ENCODE measurements at regions not wholly inside any gene's neighbourhood (a gene's known extent, or its start where the extent isn't known, plus 50 kb on each side); places are given as distances from the start of the nearest gene placed in this dataset.

DNA sequence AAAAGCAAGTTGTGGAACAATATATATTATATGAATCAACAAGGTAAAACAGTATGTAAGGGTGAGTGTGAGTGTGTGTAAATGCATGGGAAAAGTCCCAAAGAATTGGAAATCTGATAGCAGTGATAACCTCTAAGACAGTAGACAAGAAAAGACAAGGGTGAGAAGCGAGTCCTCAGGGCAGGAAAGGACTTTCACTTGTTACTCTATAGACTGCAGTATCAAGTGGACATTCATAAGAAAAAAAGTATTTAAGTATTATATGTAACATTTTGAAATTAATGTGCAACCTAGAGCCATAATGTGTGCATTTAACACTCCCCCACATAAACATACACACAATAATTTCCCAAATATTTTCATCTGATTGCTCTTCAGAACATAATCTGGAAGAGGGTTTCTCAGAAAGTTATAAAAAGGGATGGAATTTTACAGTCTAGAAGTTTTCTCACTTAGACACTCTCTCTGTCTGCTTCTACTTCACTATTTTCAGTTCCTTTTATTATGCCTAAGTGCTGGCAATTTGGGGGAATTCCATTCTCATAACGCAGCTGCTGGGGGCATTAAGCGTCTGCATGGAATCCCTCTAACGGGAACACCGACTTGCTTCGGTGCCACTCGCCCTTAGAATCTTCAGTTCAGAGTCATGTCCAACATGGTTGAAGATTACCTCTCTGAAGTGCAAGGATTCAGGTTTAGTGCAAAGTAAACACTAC is 50.0 kb upstream of the CDIN1 start:
- no peaks in the 10 kb centered on the region for H3K27me3 ChIP-seq (replicated peaks)
- no peak for DNase-seq
- H3K36me3 ChIP-seq (replicated peaks), result no peaks in the 10 kb centered on the region
- no peak overlapping the region for H3K4me3 ChIP-seq (ENCODE audit: low read depth, low read length)
- TF ChIP-seq, protein P1, sequence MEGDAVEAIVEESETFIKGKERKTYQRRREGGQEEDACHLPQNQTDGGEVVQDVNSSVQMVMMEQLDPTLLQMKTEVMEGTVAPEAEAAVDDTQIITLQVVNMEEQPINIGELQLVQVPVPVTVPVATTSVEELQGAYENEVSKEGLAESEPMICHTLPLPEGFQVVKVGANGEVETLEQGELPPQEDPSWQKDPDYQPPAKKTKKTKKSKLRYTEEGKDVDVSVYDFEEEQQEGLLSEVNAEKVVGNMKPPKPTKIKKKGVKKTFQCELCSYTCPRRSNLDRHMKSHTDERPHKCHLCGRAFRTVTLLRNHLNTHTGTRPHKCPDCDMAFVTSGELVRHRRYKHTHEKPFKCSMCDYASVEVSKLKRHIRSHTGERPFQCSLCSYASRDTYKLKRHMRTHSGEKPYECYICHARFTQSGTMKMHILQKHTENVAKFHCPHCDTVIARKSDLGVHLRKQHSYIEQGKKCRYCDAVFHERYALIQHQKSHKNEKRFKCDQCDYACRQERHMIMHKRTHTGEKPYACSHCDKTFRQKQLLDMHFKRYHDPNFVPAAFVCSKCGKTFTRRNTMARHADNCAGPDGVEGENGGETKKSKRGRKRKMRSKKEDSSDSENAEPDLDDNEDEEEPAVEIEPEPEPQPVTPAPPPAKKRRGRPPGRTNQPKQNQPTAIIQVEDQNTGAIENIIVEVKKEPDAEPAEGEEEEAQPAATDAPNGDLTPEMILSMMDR (IDR thresholded peaks at IDR 0.05; ENCODE audit: low read depth, low read length, missing control alignments), result no peak
- H3K27ac ChIP-seq, result no peak overlapping the region
- in situ Hi-C loops (cut with HindIII; ENCODE audit: low pct_ligation_motif_present, low sequenced_read_pairs), result no loop called here

All from brain microvascular endothelial cell (primary cell).